Keratinocyte (primary cell): ENCODE measurements at regions not wholly inside any gene's neighbourhood (a gene's known extent, or its start where the extent isn't known, plus 50 kb on each side); places are given as distances from the start of the nearest gene placed in this dataset.

Experiments
- DNase-seq: peaks from one replicate; pipeline ENCODE4 v3.0.0-alpha.2; 2011; ENCODE audit warnings: low read depth, missing footprints, low spot score
- FAIRE-seq: peaks from 2 replicates; lab custom pipeline; 2011; peaks lifted over from hg19 to GRCh38; lab: Jason Lieb, UNC
- H2AFZ ChIP-seq: 2 replicates; pipeline ENCODE4 v1.6.0; 2012; ENCODE audit warnings: low read length, control low read depth, inconsistent platforms; ENCODE audit not compliant: control insufficient read depth
- H3K27ac ChIP-seq: 2 replicates; pipeline ENCODE4 v1.5.1; 2011; ENCODE audit warnings: low read length; ENCODE audit not compliant: control insufficient read depth, insufficient read depth
- H3K27me3 ChIP-seq: 3 replicates; pipeline ENCODE4 v1.6.0; 2011; ENCODE audit warnings: low read length; ENCODE audit not compliant: control insufficient read depth, insufficient read depth; ENCODE audit errors: extremely low read depth
- H3K36me3 ChIP-seq, 2 experiments: 2 replicates in 1 of 2; 3 replicates in 1 of 2; pipeline ENCODE4 v1.5.1; 2011; ENCODE audit warnings: low read length in 2 of 2, mild to moderate bottlenecking in 1 of 2; ENCODE audit not compliant: control insufficient read depth in 2 of 2, insufficient read depth in 2 of 2; ENCODE audit errors: extremely low read depth in 1 of 2
- H3K4me1 ChIP-seq: 3 replicates; pipeline ENCODE4 v1.5.1; 2011; ENCODE audit warnings: low read length; ENCODE audit not compliant: control insufficient read depth, insufficient read depth; ENCODE audit errors: extremely low read depth
- H3K4me2 ChIP-seq: 3 replicates; pipeline ENCODE4 v1.6.0; 2011; ENCODE audit warnings: low read depth, low read length; ENCODE audit not compliant: control insufficient read depth, insufficient read depth; ENCODE audit errors: extremely low read depth
- H3K4me3 ChIP-seq, 3 experiments: fragments of 200-600 bp in 1 of 3; sonication (generic) in 1 of 3; 2 replicates in 2 of 3; 3 replicates in 1 of 3; pipeline ENCODE4 v1.5.1; 2011 to 2016; ENCODE audit warnings: low read length in 3 of 3, mild to moderate bottlenecking in 3 of 3, control low read depth in 2 of 3, inconsistent platforms in 1 of 3, low read depth in 1 of 3, mixed read lengths in 1 of 3, mixed run types in 1 of 3, moderate library complexity in 1 of 3; ENCODE audit not compliant: control insufficient read depth in 2 of 3, insufficient read depth in 2 of 3; ENCODE audit errors: extremely low read depth in 1 of 3
- H3K79me2 ChIP-seq: 2 replicates; pipeline ENCODE4 v1.6.0; 2012; ENCODE audit warnings: low read length; ENCODE audit not compliant: control insufficient read depth, insufficient read depth
- H3K9ac ChIP-seq: 3 replicates; pipeline ENCODE4 v1.6.0; 2011; ENCODE audit warnings: low read length; ENCODE audit not compliant: control insufficient read depth, insufficient read depth; ENCODE audit errors: extremely low read depth
- H3K9me1 ChIP-seq: 3 replicates; pipeline ENCODE4 v1.6.0; 2011; ENCODE audit warnings: low read length; ENCODE audit not compliant: control insufficient read depth, insufficient read depth; ENCODE audit errors: extremely low read depth
- H3K9me3 ChIP-seq: 2 replicates; pipeline ENCODE4 v1.5.1; 2012; ENCODE audit warnings: low read depth, low read length; ENCODE audit not compliant: control insufficient read depth
- H4K20me1 ChIP-seq: 3 replicates; pipeline ENCODE4 v1.6.0; 2011; ENCODE audit warnings: low read length; ENCODE audit not compliant: control insufficient read depth, insufficient read depth; ENCODE audit errors: extremely low read depth
- CTCF ChIP-seq, 3 experiments: IDR thresholded peaks in 1 of 3; conservative IDR thresholded peaks in 1 of 3; optimal IDR thresholded peaks in 1 of 3; 2 replicates in 2 of 3; 3 replicates in 1 of 3; pipeline versions ENCODE3 to v1.5.1; 2011; ENCODE audit warnings: low read length in 3 of 3, mild to moderate bottlenecking in 3 of 3, moderate library complexity in 2 of 3, control low read depth in 1 of 3, inconsistent platforms in 1 of 3; ENCODE audit not compliant: insufficient read depth in 2 of 3; ENCODE audit errors: extremely low read depth in 1 of 3
- EZH2 ChIP-seq: IDR thresholded peaks from one replicate; pipeline ENCODE4 v1.6.1; 2012; ENCODE audit warnings: inconsistent platforms, mild to moderate bottlenecking, low read length, moderate library complexity
- dilution Hi-C: fragments of 300-500 bp; cut with MboI; formaldehyde crosslinking; loops from one replicate; pipeline ENCODE4 v1.7.0; 2020; ENCODE audit warnings: low sequenced_read_pairs; ENCODE audit not compliant: extremely low pct_ligation_motif_present

GRCh38 chr7:84490661-84491060 lies 296.1 kb upstream of the SEMA3A start:
- dilution Hi-C loops: no loop called here
- H3K9me3 ChIP-seq: no peaks in the 10 kb centered on the region
- no peaks in the 10 kb centered on the region for H3K27me3 ChIP-seq
- no peak overlapping the region for H3K4me2 ChIP-seq
- no peak overlapping the region for H3K4me3 ChIP-seq
- no peaks in the 10 kb centered on the region for H3K4me1 ChIP-seq
- H2AFZ ChIP-seq: no peak overlapping the region
- H3K27ac ChIP-seq: no peak overlapping the region
- no peak for FAIRE-seq
- H4K20me1 ChIP-seq: no peaks in the 10 kb centered on the region
- H3K9ac ChIP-seq: no peak overlapping the region
- H3K36me3 ChIP-seq: no peaks in the 10 kb centered on the region
- no peaks in the 10 kb centered on the region for H3K79me2 ChIP-seq
- H3K9me1 ChIP-seq: no peaks in the 10 kb centered on the region
- DNase-seq: no peak
- TF ChIP-seq EZH2: no peak
- TF ChIP-seq CTCF (optimal IDR thresholded peaks at IDR 0.05 in 1 of 3, IDR thresholded peaks at IDR 0.05 in 1 of 3, conservative IDR thresholded peaks at IDR 0.05 in 1 of 3; ENCODE audit: extremely low read depth in 1 of 3, insufficient read depth in 2 of 3, low read length in 3 of 3): peak in 1 of 3 experiments; percentile 34

GRCh38 chr7:84484502-84485079 lies 290.0 kb upstream of the SEMA3A start:
- Histone ChIP-seq H3K4me1 (no peaks in the 10 kb centered on the region), H3K27me3 (no peaks in the 10 kb centered on the region), H3K9me3 (no peaks in the 10 kb centered on the region), H2AFZ (no peak overlapping the region), H3K27ac (no peak overlapping the region), H3K9ac (no peak overlapping the region), H3K79me2 (no peaks in the 10 kb centered on the region), H3K4me3 (no peak overlapping the region), H3K36me3 (no peaks in the 10 kb centered on the region), H4K20me1 (no peaks in the 10 kb centered on the region), H3K9me1 (no peaks in the 10 kb centered on the region), H3K4me2 (no peak overlapping the region)
- TF ChIP-seq EZH2: no peak
- no peak for TF ChIP-seq CTCF (optimal IDR thresholded peaks at IDR 0.05 in 1 of 3, IDR thresholded peaks at IDR 0.05 in 1 of 3, conservative IDR thresholded peaks at IDR 0.05 in 1 of 3; ENCODE audit: extremely low read depth in 1 of 3, insufficient read depth in 2 of 3, low read length in 3 of 3)
- DNase-seq: no peak
- FAIRE-seq: no peak
- dilution Hi-C loops: no loop called here
